Spinal cord (tissue), 9 donors: ENCODE measurements at regions not wholly inside any gene's neighbourhood (a gene's known extent, or its start where the extent isn't known, plus 50 kb on each side); places are given as distances from the start of the nearest gene placed in this dataset.

Experiments
- DNase-seq, 6 donors: peaks; one replicate each; pipeline versions ENCODE4 v3.0.0 to v3.0.0-alpha.2; 2013 to 2015; ENCODE audit warnings: low spot score in 6 of 6, low read depth in 4 of 6
- H3K27ac ChIP-seq: one replicate; pipeline ENCODE4 v1.5.1; 2013; ENCODE audit warnings: low read depth, low read length, control low read depth
- H3K27me3 ChIP-seq: one replicate; pipeline ENCODE4 v1.6.1; 2013; ENCODE audit warnings: low read length; ENCODE audit not compliant: control insufficient read depth, insufficient read depth
- H3K36me3 ChIP-seq: one replicate; pipeline ENCODE4 v1.6.1; 2013; ENCODE audit warnings: low read length; ENCODE audit not compliant: control insufficient read depth, insufficient read depth
- H3K4me1 ChIP-seq: one replicate; pipeline ENCODE4 v1.6.1; 2013; ENCODE audit warnings: low read length; ENCODE audit not compliant: control insufficient read depth, insufficient read depth
- H3K4me3 ChIP-seq: one replicate; pipeline ENCODE4 v1.5.1; 2013; ENCODE audit warnings: low read depth, low read length, control low read depth
- H3K9me3 ChIP-seq: one replicate; pipeline ENCODE4 v1.6.1; 2013; ENCODE audit warnings: low read length; ENCODE audit not compliant: control insufficient read depth, insufficient read depth
- WGBS: methylation state at CpG from one replicate; pipeline ENCODE4 v1.1.5; 2013; ENCODE audit warnings: missing lambda C conversion rate; ENCODE audit not compliant: insufficient coverage; 5-methylcytosine and 5-hydroxymethylcytosine counted together
- donor health status: healthy.

GRCh38 chr1:177589166-177589565, 380.7 kb downstream of the SEC16B start:
- H3K4me3 ChIP-seq: no peak overlapping the region
- no peaks in the 10 kb centered on the region for H3K27me3 ChIP-seq
- H3K27ac ChIP-seq: no peak overlapping the region
- no peaks in the 10 kb centered on the region for H3K4me1 ChIP-seq
- no peaks in the 10 kb centered on the region for H3K9me3 ChIP-seq
- DNase-seq: no peak
- 79% methylated on average over 2 of the region's 3 CpGs for WGBS
- no peaks in the 10 kb centered on the region for H3K36me3 ChIP-seq

- Histone ChIP-seq H3K36me3 (no peaks in the 10 kb centered on the region), H3K27ac (no peak overlapping the region), H3K4me3 (no peak overlapping the region), H3K27me3 (no peaks in the 10 kb centered on the region), H3K4me1 (no peaks in the 10 kb centered on the region), H3K9me3 (no peaks in the 10 kb centered on the region)
- DNase-seq: no peak
- WGBS: no CpG with 5 or more reads among the region's 1 CpG
These were observed 383.4 kb downstream of the SEC16B start for GRCh38 chr1:177586429-177586828.

DNA sequence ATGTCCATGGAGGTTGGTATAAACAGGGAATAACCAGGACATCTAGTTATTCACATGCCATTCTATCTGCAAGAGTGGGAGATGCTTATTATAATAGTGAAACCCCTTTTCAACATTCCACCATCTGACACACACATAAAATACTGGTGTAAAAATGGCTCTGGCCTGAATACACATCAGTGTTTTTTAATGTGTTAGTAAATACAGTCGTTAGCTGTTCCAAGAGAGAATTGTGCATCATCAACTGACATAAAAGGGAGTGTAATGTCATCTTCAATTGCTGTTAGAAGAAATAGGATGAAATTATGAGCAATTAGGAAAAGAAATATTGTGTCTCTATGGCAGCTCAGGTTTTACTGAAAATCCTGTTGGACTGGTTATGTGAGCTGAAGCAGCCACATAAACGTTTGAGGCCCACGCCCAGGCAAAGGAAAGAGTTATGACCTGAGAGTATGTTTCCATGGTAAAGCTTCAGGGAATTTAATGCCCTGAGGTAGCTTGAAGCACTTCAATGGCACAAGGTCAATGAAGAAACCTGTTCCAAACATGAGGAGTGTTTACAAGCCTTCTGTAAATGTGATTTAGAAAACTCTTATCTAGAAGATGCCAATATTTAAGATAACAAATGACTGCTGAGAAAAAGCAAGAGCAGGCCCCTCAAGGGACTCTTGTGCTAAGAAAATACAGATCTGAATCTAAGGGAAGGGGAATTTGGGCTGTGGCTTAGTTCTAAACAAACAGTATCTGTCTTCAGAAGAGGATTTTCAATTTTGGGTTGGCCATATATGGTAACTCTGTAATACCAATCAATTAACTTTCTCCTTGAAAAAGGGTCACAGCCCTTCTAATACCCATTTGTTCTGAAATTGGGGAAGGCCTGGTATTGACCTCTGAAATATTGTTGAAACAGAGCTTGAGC, 384.3 kb downstream of the SEC16B start:
- no peaks in the 10 kb centered on the region for H3K36me3 ChIP-seq
- H3K9me3 ChIP-seq: no peaks in the 10 kb centered on the region
- H3K27me3 ChIP-seq: no peaks in the 10 kb centered on the region
- WGBS: 58% methylated on average over 3 of the region's 3 CpGs
- no peaks in the 10 kb centered on the region for H3K4me1 ChIP-seq
- peak in 1 of 6 donors; percentile 63 for DNase-seq
- no peak overlapping the region for H3K27ac ChIP-seq
- H3K4me3 ChIP-seq: no peak overlapping the region

GRCh38 chr1:177573901-177574300, 396.0 kb downstream of the SEC16B start:
- Histone ChIP-seq H3K9me3 (no peaks in the 10 kb centered on the region), H3K4me1 (no peaks in the 10 kb centered on the region), H3K27ac (no peak overlapping the region), H3K36me3 (no peaks in the 10 kb centered on the region), H3K27me3 (no peaks in the 10 kb centered on the region), H3K4me3 (no peak overlapping the region)
- peak in 1 of 6 donors; percentile 56 for DNase-seq
- WGBS: 14% methylated on average over 1 of the region's 2 CpGs

- Histone ChIP-seq H3K27ac (no peak overlapping the region), H3K36me3 (no peaks in the 10 kb centered on the region), H3K9me3 (no peaks in the 10 kb centered on the region), H3K27me3 (no peaks in the 10 kb centered on the region), H3K4me1 (no peaks in the 10 kb centered on the region), H3K4me3 (no peak overlapping the region)
- DNase-seq: peak in 1 of 6 donors; percentile 3
- no CpG with 5 or more reads among the region's 5 CpGs for WGBS
These were observed 398.3 kb downstream of the SEC16B start for GRCh38 chr1:177571485-177572076.

- DNase-seq: no peak
- H3K4me1 ChIP-seq: no peaks in the 10 kb centered on the region
- no peak overlapping the region for H3K27ac ChIP-seq
- no peaks in the 10 kb centered on the region for H3K36me3 ChIP-seq
- no peaks in the 10 kb centered on the region for H3K9me3 ChIP-seq
- H3K4me3 ChIP-seq: no peak overlapping the region
- WGBS: no CpG with 5 or more reads among the region's 1 CpG
- no peaks in the 10 kb centered on the region for H3K27me3 ChIP-seq
These were observed 398.8 kb downstream of the SEC16B start for GRCh38 chr1:177571076-177571475.

- 86% methylated on average over 2 of the region's 3 CpGs for WGBS
These were observed 398.7 kb downstream of the BRINP2 start for GRCh38 chr1:177569476-177569875.

DNA sequence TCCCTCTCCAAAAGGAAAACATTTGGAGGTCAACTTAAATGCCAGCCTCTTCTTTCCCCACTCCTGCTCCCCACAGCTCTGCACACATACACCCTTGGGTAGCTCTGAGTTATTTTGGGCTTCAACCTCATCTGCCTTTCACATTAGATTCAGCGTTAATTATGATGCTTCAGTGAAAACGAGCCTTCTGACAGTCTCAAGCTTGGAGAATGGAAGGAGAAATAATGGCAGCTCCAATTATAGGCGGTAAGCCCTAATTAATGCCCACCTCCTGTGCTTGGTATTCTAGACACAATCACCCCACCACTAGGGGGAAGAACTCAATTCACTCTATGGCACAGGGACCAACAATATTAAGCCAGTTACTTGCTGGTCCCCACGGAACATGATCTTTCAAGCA, 397.9 kb downstream of the BRINP2 start:
- peak in 3 of 6 donors; percentile 20 to 79 (median 72) for DNase-seq
- Histone ChIP-seq H3K27me3 (no peaks in the 10 kb centered on the region), H3K27ac (no peak overlapping the region), H3K9me3 (no peaks in the 10 kb centered on the region), H3K4me3 (no peak overlapping the region), H3K36me3 (no peaks in the 10 kb centered on the region), H3K4me1 (no peaks in the 10 kb centered on the region)
- WGBS: 14% methylated on average over 1 of the region's 4 CpGs

More at GRCh38 chr1:177569476-177569875, 398.7 kb downstream of the BRINP2 start:
- Histone ChIP-seq H3K9me3 (no peaks in the 10 kb centered on the region), H3K27me3 (no peaks in the 10 kb centered on the region), H3K36me3 (no peaks in the 10 kb centered on the region), H3K4me3 (no peak overlapping the region), H3K4me1 (no peaks in the 10 kb centered on the region), H3K27ac (no peak overlapping the region)
- DNase-seq: no peak

- Histone ChIP-seq H3K27ac (no peak overlapping the region), H3K4me1 (no peaks in the 10 kb centered on the region), H3K4me3 (no peak overlapping the region), H3K27me3 (no peaks in the 10 kb centered on the region), H3K9me3 (no peaks in the 10 kb centered on the region), H3K36me3 (no peaks in the 10 kb centered on the region)
- peak in 2 of 6 donors; percentile 18 to 67 for DNase-seq
- WGBS: 60% methylated on average over 1 of the region's 1 CpG
These were observed 396.6 kb downstream of the BRINP2 start for GRCh38 chr1:177567393-177567792.

DNA sequence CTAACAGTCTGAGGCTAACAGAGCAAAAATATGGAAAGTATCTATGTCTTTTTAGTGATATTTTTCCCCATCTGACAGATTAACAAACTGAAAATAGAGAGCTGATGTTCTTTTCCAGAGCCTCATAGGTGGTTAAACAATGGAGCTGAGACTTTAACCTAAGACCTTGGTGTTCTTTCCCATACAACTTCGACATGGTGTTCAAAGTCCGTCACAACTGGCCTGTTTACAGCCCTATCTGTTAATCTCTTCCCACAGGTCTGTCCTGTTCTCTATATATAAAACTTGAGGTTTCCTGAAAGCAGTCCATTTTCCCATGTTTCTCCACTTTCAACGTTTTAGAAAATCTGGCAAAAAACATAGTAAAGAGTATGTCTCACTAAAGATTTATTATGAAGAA, 395.7 kb downstream of the BRINP2 start:
- Histone ChIP-seq H3K36me3 (no peaks in the 10 kb centered on the region), H3K9me3 (no peaks in the 10 kb centered on the region), H3K27ac (no peak overlapping the region), H3K4me1 (no peaks in the 10 kb centered on the region), H3K27me3 (no peaks in the 10 kb centered on the region), H3K4me3 (no peak overlapping the region)
- DNase-seq: no peak
- 60% methylated on average over 1 of the region's 3 CpGs for WGBS
